Upper lobe of left lung (tissue), 6 donors: ENCODE measurements at regions not wholly inside any gene's neighbourhood (a gene's known extent, or its start where the extent isn't known, plus 50 kb on each side); places are given as distances from the start of the nearest gene placed in this dataset.

Experiments
- ATAC-seq, 2 donors: fragments of 200-7000 bp; cut with Tn5 transposase; one replicate each; pipeline ENCODE4 v1.9.1; 2022; ENCODE audit warnings: mild to moderate bottlenecking in 2 of 2, moderate library complexity in 2 of 2; ENCODE audit not compliant: low FRiP score in 2 of 2
- DNase-seq, 2 donors: peaks; one replicate each; pipeline ENCODE4 v3.0.0-alpha.2; 2019 to 2020
- H3K27ac ChIP-seq, 4 donors: fragments of 200-600 bp; sonication (generic); one replicate each; pipeline ENCODE4 v1.5.1; 2016 to 2019
- H3K27me3 ChIP-seq, 4 donors: fragments of 200-600 bp; sonication (generic); one replicate each; pipeline ENCODE4 v1.5.1; 2017 to 2019
- H3K36me3 ChIP-seq, 4 donors: fragments of 200-600 bp; sonication (generic); one replicate each; pipeline ENCODE4 v1.5.1; 2016 to 2019
- H3K4me1 ChIP-seq, 4 donors: fragments of 200-600 bp; sonication (generic); one replicate each; pipeline ENCODE4 v1.5.1; 2018 to 2019
- H3K4me3 ChIP-seq, 4 donors: fragments of 200-600 bp; sonication (generic); one replicate each; pipeline ENCODE4 v1.5.1; 2017 to 2019; ENCODE audit warnings: mild to moderate bottlenecking in 2 of 4, moderate library complexity in 1 of 4
- H3K9me3 ChIP-seq, 4 donors: fragments of 200-600 bp; sonication (generic); one replicate each; pipeline ENCODE4 v1.5.1; 2018 to 2019
- EP300 ChIP-seq, 4 donors: sonication (generic); formaldehyde crosslinking; IDR thresholded peaks; one replicate each; pipeline ENCODE4 v1.5.1; 2017; ENCODE audit warnings: antibody characterized with exemption in 4 of 4, control low read depth in 2 of 4
- POLR2A ChIP-seq, 4 donors: fragments of 450-650 bp; IDR thresholded peaks; one replicate each; pipeline ENCODE4 v1.5.1; 2016 to 2017; ENCODE audit warnings: antibody characterized with exemption in 4 of 4, mild to moderate bottlenecking in 2 of 4
- POLR2AphosphoS5 ChIP-seq, 2 donors: sonication (generic); formaldehyde crosslinking; IDR thresholded peaks; one replicate each; pipeline ENCODE4 v1.5.1; 2017; ENCODE audit warnings: antibody characterized with exemption in 2 of 2
- WGBS, 2 donors: methylation state at CpG; one replicate each; pipeline ENCODE4 v1.1.5; 2017 to 2018; 5-methylcytosine and 5-hydroxymethylcytosine counted together
- TF ChIP-seq, protein P1 (sequence below), 6 experiments: fragments of 450-650 bp in 4 of 6; fragments of 200-600 bp in 2 of 6; sonication (generic) in 2 of 6; IDR thresholded peaks; one replicate each; pipeline ENCODE4 v1.5.1; 2016 to 2019; ENCODE audit warnings: antibody characterized with exemption in 6 of 6
- donor health status: DM: no; HTN: no; CAD: no; lungs with moderate emphysema.
- donor health status: DM: no; HTN: yes; CAD: no; lungs with severe emphysema.

DNA sequence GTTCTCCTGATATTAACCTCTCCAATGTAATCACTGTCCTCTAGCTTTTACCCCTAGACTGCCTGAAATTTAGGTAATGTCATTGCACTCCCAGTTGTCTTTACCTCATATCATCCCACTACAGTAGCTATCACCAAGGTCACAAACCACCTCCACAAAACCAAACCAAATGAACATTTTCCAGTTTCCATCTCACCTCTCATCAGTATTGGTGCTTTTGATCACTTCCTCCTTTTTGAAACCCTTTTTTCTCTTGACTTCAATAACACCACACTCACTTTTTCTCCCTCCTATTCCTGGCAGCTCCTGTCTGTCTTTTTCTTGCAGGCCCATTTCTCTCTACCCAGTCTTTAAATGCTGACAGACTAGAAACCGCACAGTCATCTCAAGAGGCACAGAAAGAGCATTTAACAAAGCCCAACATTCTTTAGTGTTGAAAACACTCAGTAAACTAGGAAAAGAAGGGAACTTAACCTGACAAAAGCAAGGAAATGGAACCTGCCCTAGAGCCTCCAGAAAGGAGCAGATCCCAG, 95.9 kb upstream of the SIX2 start:
- TF ChIP-seq POLR2A (IDR thresholded peaks at IDR 0.05) (no peak), EP300 (IDR thresholded peaks at IDR 0.05) (no peak), POLR2AphosphoS5 (IDR thresholded peaks at IDR 0.05) (no peak)
- TF ChIP-seq, protein P1, sequence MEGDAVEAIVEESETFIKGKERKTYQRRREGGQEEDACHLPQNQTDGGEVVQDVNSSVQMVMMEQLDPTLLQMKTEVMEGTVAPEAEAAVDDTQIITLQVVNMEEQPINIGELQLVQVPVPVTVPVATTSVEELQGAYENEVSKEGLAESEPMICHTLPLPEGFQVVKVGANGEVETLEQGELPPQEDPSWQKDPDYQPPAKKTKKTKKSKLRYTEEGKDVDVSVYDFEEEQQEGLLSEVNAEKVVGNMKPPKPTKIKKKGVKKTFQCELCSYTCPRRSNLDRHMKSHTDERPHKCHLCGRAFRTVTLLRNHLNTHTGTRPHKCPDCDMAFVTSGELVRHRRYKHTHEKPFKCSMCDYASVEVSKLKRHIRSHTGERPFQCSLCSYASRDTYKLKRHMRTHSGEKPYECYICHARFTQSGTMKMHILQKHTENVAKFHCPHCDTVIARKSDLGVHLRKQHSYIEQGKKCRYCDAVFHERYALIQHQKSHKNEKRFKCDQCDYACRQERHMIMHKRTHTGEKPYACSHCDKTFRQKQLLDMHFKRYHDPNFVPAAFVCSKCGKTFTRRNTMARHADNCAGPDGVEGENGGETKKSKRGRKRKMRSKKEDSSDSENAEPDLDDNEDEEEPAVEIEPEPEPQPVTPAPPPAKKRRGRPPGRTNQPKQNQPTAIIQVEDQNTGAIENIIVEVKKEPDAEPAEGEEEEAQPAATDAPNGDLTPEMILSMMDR (IDR thresholded peaks at IDR 0.05) = no peak
- Histone ChIP-seq H3K27ac (no peak overlapping the region), H3K9me3 (no peaks in the 10 kb centered on the region), H3K4me3 (no peak overlapping the region), H3K36me3 (no peaks in the 10 kb centered on the region), H3K4me1 (no peaks in the 10 kb centered on the region), H3K27me3 (no peaks in the 10 kb centered on the region)
- DNase-seq (no peak), ATAC-seq (no peak)
- 70 to 83% methylated on average over 1 of the region's 1 CpG for WGBS, 2 donors

DNA sequence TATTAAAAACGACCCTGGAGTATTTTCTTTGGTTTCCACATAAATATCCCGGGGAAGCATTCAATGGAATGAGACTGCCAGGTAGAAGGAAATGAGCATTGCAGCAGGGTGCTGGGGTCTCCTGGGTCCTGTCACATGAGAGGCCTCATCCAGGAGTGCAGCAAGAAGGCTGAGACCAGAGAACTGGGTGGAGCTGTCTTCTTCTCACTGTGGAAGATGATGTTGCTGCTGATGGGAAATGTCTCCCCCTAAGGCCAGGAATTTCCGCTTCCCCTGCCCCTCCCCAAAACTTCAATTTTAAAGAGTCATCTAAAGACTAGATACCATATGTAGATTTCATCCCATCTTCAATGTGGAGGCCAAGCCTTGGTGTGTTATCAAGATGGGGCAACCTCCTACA, 95.2 kb upstream of the SIX2 start:
- Histone ChIP-seq H3K36me3 (no peaks in the 10 kb centered on the region), H3K27me3 (no peaks in the 10 kb centered on the region), H3K4me3 (no peak overlapping the region), H3K9me3 (no peaks in the 10 kb centered on the region), H3K4me1 (no peaks in the 10 kb centered on the region), H3K27ac (no peak overlapping the region)
- no peak for ATAC-seq
- DNase-seq = no peak
- no peak for TF ChIP-seq POLR2A (IDR thresholded peaks at IDR 0.05)
- TF ChIP-seq POLR2AphosphoS5 (IDR thresholded peaks at IDR 0.05) = no peak
- TF ChIP-seq, protein P1 (IDR thresholded peaks at IDR 0.05) = no peak
- TF ChIP-seq EP300 (IDR thresholded peaks at IDR 0.05) = no peak
- WGBS, 2 donors = 76 to 78% methylated on average over 3 of the region's 3 CpGs

DNA sequence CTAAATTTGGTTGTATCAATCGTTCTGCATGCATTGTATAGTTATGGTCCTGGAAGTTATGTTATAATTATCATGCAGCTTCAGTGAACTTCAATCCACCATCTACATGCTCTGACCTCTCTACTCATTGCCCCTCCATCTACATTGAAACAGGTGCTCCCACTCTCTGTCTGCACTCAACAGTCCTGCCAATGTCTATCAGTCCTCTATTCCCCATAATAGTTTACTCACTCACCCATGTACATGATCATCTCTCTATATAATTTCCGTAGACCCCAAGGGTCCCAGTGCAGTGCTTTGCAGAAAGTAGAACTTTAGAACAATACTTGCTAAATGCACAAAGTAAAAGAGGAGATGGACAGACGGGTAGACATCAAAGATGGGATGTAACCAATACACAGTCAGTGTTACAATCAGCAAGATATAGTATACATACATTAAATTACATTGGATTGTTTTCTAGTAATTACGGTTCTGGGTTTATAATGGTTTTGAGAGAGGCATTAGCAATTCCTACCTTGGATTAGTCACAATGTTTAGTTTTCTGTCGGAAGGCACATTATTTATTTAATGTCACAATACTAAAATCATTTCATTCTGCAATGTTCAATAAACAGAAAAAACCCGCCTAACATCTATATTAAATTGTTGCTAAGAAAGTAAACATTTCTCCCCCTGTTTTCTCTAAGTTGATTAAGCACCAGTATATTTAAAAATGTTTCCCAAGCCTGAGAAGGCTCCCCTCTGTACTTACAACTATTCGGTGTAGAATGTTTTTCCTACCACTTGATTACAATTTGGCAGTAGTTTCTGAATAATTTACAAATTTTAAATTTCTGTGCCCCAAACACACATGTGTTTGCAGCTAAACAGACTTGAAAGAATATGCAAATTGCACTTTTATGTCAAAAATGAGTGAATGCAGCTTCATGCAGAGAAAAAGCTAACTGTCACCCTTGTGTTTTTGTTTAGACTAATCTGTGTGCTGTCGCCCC, 94.4 kb upstream of the SIX2 start:
- TF ChIP-seq, protein P1 (IDR thresholded peaks at IDR 0.05) = no peak
- no peak for ATAC-seq

DNA sequence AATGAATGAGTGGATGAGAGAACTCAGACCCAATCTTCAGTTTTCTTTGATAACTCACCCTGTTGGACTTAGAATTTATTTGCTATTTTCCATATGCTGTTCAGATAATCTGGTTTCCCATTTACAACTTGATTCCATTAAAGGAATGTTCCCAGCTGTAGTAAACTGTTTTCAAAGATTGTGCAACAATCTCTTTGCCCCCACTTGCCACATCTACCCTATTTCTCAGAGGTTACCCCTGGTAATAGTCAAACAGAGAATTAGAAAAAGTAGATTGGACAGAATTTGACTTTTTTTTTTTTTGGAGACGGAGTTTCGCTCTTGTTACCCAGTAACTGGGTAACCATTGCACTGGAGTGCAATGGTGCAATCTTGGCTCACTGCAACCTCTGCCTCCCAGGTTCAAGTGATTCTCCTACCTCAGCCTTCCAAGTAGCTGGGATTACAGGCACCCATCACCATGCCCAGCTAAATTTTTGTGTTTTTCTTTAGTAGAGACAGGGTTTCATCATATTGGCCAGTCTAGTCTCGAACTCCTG, 93.4 kb upstream of the SIX2 start:
- Histone ChIP-seq H3K27me3 (no peaks in the 10 kb centered on the region), H3K36me3 (no peaks in the 10 kb centered on the region), H3K4me3 (no peak overlapping the region), H3K9me3 (no peaks in the 10 kb centered on the region), H3K27ac (no peak overlapping the region), H3K4me1 (no peaks in the 10 kb centered on the region)
- 90 to 94% methylated on average over 3 of the region's 3 CpGs for WGBS, 2 donors
- no peak for ATAC-seq
- DNase-seq = no peak
- no peak for TF ChIP-seq POLR2A (IDR thresholded peaks at IDR 0.05)
- TF ChIP-seq, protein P1 (IDR thresholded peaks at IDR 0.05) = no peak
- TF ChIP-seq EP300 (IDR thresholded peaks at IDR 0.05) = no peak
- TF ChIP-seq POLR2AphosphoS5 (IDR thresholded peaks at IDR 0.05) = no peak

More for the DNA sequence above, 94.4 kb upstream of the SIX2 start:
- no peaks in the 10 kb centered on the region for H3K27me3 ChIP-seq
- no peak overlapping the region for H3K27ac ChIP-seq
- WGBS, 2 donors = 75 to 83% methylated on average over 8 of the region's 8 CpGs
- H3K9me3 ChIP-seq = no peaks in the 10 kb centered on the region
- H3K4me3 ChIP-seq = no peak overlapping the region
- no peaks in the 10 kb centered on the region for H3K36me3 ChIP-seq
- H3K4me1 ChIP-seq = no peaks in the 10 kb centered on the region
- DNase-seq = no peak
